ENCODE measurements at regions not wholly inside any gene's neighbourhood (a gene's known extent, or its start where the extent isn't known, plus 50 kb on each side); places are given as distances from the start of the nearest gene placed in this dataset.

- Histone ChIP-seq H3K27ac (ENCODE audit: control insufficient read depth, insufficient read depth) (no peak overlapping the region), H3K9ac (ENCODE audit: control insufficient read depth, insufficient read depth, low read length) (no peak overlapping the region), H2AFZ (ENCODE audit: control insufficient read depth, low read depth, low read length) (no peak overlapping the region), H3K4me1 (ENCODE audit: control insufficient read depth, insufficient read depth, low read length) (0 out of 2 replicates have a peak, but pooled peaks cover 3% of the 10 kb centered on the region), H3K4me2 (ENCODE audit: control insufficient read depth, insufficient read depth) (no peak overlapping the region), H4K20me1 (ENCODE audit: control insufficient read depth, insufficient read depth) (no peaks in the 10 kb centered on the region), H3K79me2 (ENCODE audit: control insufficient read depth, insufficient read depth, low read length) (no peaks in the 10 kb centered on the region), H3K27me3 (replicated peaks in 1 of 2; ENCODE audit: control insufficient read depth in 2 of 2, insufficient read depth in 2 of 2, low read length in 1 of 2) (peaks cover 0 to 3% of the 10 kb centered on the region in 2 experiments; a peak in 1 of 4 replicates), H3K9me3 (replicated peaks; ENCODE audit: control insufficient read depth, insufficient read depth, low read length) (no peaks in the 10 kb centered on the region), H3K4me3 (no peak overlapping the region), H3K36me3 (ENCODE audit: control insufficient read depth in 2 of 2, insufficient read depth in 2 of 2, low read length in 1 of 2) (no peaks in the 10 kb centered on the region)
- ChIA-PET CTCF (interaction anchor here (1.1 to 1.8 kb wide), 2 partner anchors 190 kb away, joined by 4 to 9 read pairs; no protein-coding TSS in a partner anchor), SMC1A (ENCODE audit: uncharacterized antibody, unreplicated experiment) (interaction anchor here (1.3 to 2.5 kb wide), 3 partner anchors 99 to 190 kb away, joined by 3 to 13 read pairs (median 6); no protein-coding TSS in a partner anchor), POLR2A (no interaction called here), RAD21 (ENCODE audit: unreplicated experiment) (no interaction called here)
- DNase-seq (ENCODE audit: low read depth, low spot score) (no peak), ATAC-seq (no peak), FAIRE-seq (no peak)
- in situ Hi-C loops (cut with MboI), result no loop called here
- 77% methylated on average over 30 of the region's 30 CpGs for WGBS (ENCODE audit: insufficient coverage, insufficient replicate concordance, low lambda C conversion rate, missing lambda C conversion rate)
- no peak for TF ChIP-seq ATF7 (IDR thresholded peaks at IDR 0.05; ENCODE audit: low read depth)
- no peak for TF ChIP-seq KAT2A (conservative IDR thresholded peaks at IDR 0.05; ENCODE audit: control insufficient read depth, low read depth, low read length)
- no peak for TF ChIP-seq NFXL1 (IDR thresholded peaks at IDR 0.05; ENCODE audit: borderline replicate concordance)
- no peak for TF ChIP-seq SUZ12 (IDR thresholded peaks at IDR 0.05; ENCODE audit: unreplicated experiment)
- TF ChIP-seq LARP7 (IDR thresholded peaks at IDR 0.05), result no peak
- intact Hi-C loops (cut with micrococcal nuclease; ENCODE audit: unreplicated experiment), result no loop called here
- BruUV-seq (replicated peaks), result no TSS peak
Measured at GRCh38 chr15:92711457-92711831, 55.9 kb upstream of the FAM174B start.

GRCh38 chr15:92714077-92714476 is 58.5 kb upstream of the FAM174B start:
- peak overlapping the region; percentile 81; the same call in 1 of the 2 replicates for H2AFZ ChIP-seq (ENCODE audit: control insufficient read depth, low read depth, low read length)
- no peak for FAIRE-seq

More at GRCh38 chr15:92714077-92714476, 58.5 kb upstream of the FAM174B start:
- H3K9ac ChIP-seq (ENCODE audit: control insufficient read depth, insufficient read depth, low read length), result no peak overlapping the region
- RAD21 ChIA-PET (ENCODE audit: unreplicated experiment), result interaction anchor here (0.7 to 1.9 kb wide), 10 partner anchors 43 to 192 kb away, joined by 3 to 40 read pairs (median 3); no protein-coding TSS in a partner anchor
- ATAC-seq (peak; percentile 52), DNase-seq (ENCODE audit: low read depth, low spot score) (no peak)
- POLR2A ChIA-PET, result no interaction called here
- no peak overlapping the region for H3K27ac ChIP-seq (ENCODE audit: control insufficient read depth, insufficient read depth)
- H3K27me3 ChIP-seq (replicated peaks in 1 of 2; ENCODE audit: control insufficient read depth in 2 of 2, insufficient read depth in 2 of 2, low read length in 1 of 2), result peaks cover 0 to 3% of the 10 kb centered on the region in 2 experiments; a peak in 1 of 4 replicates
- in situ Hi-C loops (cut with MboI), result no loop called here
- no TSS peak for BruUV-seq (replicated peaks)
- H3K4me2 ChIP-seq (ENCODE audit: control insufficient read depth, insufficient read depth), result peak overlapping the region; percentile 82; the same call in 1 of the 2 replicates
- intact Hi-C loops (cut with micrococcal nuclease; ENCODE audit: unreplicated experiment), result loop anchor here (1.0 to 2.0 kb wide), 5 partner anchors 102 to 617 kb away; no protein-coding TSS in a partner anchor
- SMC1A ChIA-PET (ENCODE audit: uncharacterized antibody, unreplicated experiment), result interaction anchor here (0.5 to 1.9 kb wide), 11 partner anchors 8 to 623 kb away, joined by 3 to 29 read pairs (median 4); no protein-coding TSS in a partner anchor
- TF ChIP-seq PAX5 (IDR thresholded peaks at IDR 0.05; ENCODE audit: borderline replicate concordance, low read depth, low read length), result no peak
- CTCF ChIA-PET, result interaction anchor here (0.7 to 6.7 kb wide), 27 partner anchors 8 to 624 kb away, joined by 3 to 95 read pairs (median 4); no protein-coding TSS in a partner anchor
- H3K9me3 ChIP-seq (replicated peaks; ENCODE audit: control insufficient read depth, insufficient read depth, low read length), result no peaks in the 10 kb centered on the region; the same call in 2 of the 3 replicates
- H3K36me3 ChIP-seq (ENCODE audit: control insufficient read depth in 2 of 2, insufficient read depth in 2 of 2, low read length in 1 of 2), result no peaks in the 10 kb centered on the region
- H3K4me1 ChIP-seq (ENCODE audit: control insufficient read depth, insufficient read depth, low read length), result 0 out of 2 replicates have a peak, but pooled peaks cover 3% of the 10 kb centered on the region
- no peaks in the 10 kb centered on the region for H4K20me1 ChIP-seq (ENCODE audit: control insufficient read depth, insufficient read depth)
- peak overlapping the region; percentile 64 for H3K4me3 ChIP-seq
- 23% methylated on average over 16 of the region's 16 CpGs for WGBS (ENCODE audit: insufficient coverage, insufficient replicate concordance, low lambda C conversion rate, missing lambda C conversion rate)
- no peaks in the 10 kb centered on the region for H3K79me2 ChIP-seq (ENCODE audit: control insufficient read depth, insufficient read depth, low read length)
